ENCODE measurements at regions not wholly inside any gene's neighbourhood (a gene's known extent, or its start where the extent isn't known, plus 50 kb on each side); places are given as distances from the start of the nearest gene placed in this dataset.

DNA sequence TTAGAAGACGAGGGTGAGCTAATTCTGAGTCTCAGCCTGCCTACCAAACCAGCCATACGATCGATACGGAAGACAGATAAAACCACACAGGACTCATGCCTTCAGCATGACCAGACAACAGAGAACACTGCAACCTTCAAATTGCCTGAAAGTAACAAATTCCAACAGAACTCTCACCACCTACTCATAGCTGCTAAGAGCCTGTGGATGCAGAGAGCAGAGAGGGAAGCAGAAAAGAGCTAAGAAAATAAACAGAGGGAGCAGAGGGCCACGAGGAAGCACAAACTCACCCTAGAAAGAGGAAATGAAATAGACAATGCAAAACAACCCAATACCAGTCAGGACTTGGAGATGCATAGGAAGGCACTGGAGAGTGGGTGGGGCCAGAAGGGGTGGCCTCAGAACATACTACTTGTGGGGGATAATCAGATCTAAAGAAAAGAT lies 86.7 kb upstream of the TAS2R1 start:
- ATAC-seq, result no peak
- TF ChIP-seq ARNTL (CRISPR knock-in tag; IDR thresholded peaks at IDR 0.05) (no peak), DDIT3 (CRISPR knock-in tag; IDR thresholded peaks at IDR 0.05) (no peak), MEIS1 (CRISPR knock-in tag; IDR thresholded peaks at IDR 0.05; ENCODE audit: borderline replicate concordance) (no peak), ATRX (CRISPR knock-in tag; IDR thresholded peaks at IDR 0.05; ENCODE audit: borderline replicate concordance) (no peak), HDAC6 (IDR thresholded peaks at IDR 0.05; ENCODE audit: low read depth, low read length) (no peak), ZNF580 (CRISPR knock-in tag; IDR thresholded peaks at IDR 0.05; ENCODE audit: borderline replicate concordance, low read depth) (no peak), ZNF432 (CRISPR knock-in tag; IDR thresholded peaks at IDR 0.05; ENCODE audit: borderline replicate concordance) (no peak), PAWR (CRISPR knock-in tag; IDR thresholded peaks at IDR 0.05; ENCODE audit: borderline replicate concordance) (no peak)
- TF ChIP-seq, protein P1, sequence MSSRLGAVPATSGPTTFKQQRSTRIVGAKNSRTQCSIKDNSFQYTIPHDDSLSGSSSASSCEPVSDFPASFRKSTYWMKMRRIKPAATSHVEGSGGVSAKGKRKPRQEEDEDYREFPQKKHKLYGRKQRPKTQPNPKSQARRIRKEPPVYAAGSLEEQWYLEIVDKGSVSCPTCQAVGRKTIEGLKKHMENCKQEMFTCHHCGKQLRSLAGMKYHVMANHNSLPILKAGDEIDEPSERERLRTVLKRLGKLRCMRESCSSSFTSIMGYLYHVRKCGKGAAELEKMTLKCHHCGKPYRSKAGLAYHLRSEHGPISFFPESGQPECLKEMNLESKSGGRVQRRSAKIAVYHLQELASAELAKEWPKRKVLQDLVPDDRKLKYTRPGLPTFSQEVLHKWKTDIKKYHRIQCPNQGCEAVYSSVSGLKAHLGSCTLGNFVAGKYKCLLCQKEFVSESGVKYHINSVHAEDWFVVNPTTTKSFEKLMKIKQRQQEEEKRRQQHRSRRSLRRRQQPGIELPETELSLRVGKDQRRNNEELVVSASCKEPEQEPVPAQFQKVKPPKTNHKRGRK (CRISPR knock-in tag; IDR thresholded peaks at IDR 0.05), result no peak
- no TSS peak for BruUV-seq (replicated peaks)
- H3K27me3 ChIP-seq (ENCODE audit: control insufficient read depth in 1 of 2, insufficient read depth in 2 of 2, low read length in 2 of 2), result no peaks in the 10 kb centered on the region; a peak in 1 of 5 replicates
- CTCF ChIA-PET (ENCODE audit: low intra/inter-chr PET ratio, low total read pairs), result no interaction called here
- H3K9ac ChIP-seq (ENCODE audit: insufficient read depth, low read depth, low read length), result no peak overlapping the region
- 29% methylated on average over 5 of the region's 5 CpGs for WGBS (ENCODE audit: low lambda C conversion rate)
- no peak for DNase-seq (ENCODE audit: low spot score)
- H3K27ac ChIP-seq (ENCODE audit: extremely low read length, insufficient read depth, low read length), result no peak overlapping the region
- H3K4me2 ChIP-seq (ENCODE audit: low read depth, low read length), result no peak overlapping the region
- H3K4me1 ChIP-seq (ENCODE audit: insufficient read depth, low read length), result no peaks in the 10 kb centered on the region
- no peak for FAIRE-seq
- no peaks in the 10 kb centered on the region for H4K20me1 ChIP-seq (ENCODE audit: insufficient read depth, low read length)
- H3K36me3 ChIP-seq (replicated peaks in 1 of 2; ENCODE audit: control insufficient read depth in 1 of 2, insufficient read depth in 2 of 2, low read length in 2 of 2), result no peaks in the 10 kb centered on the region
- H3K4me3 ChIP-seq (replicated peaks in 1 of 3; ENCODE audit: insufficient read depth in 1 of 3, low read depth in 2 of 3, low read length in 3 of 3), result no peak overlapping the region
- in situ Hi-C loops (cut with HindIII; ENCODE audit: extremely low pct_ligation_motif_present, low pct_unique_long_range_greater_than_20kb), result no loop called here
- H3K9me3 ChIP-seq (ENCODE audit: low read length), result no peaks in the 10 kb centered on the region
- intact Hi-C loops (cut with micrococcal nuclease; ENCODE audit: unreplicated experiment), result no loop called here
- no peaks in the 10 kb centered on the region for H3K79me2 ChIP-seq (ENCODE audit: insufficient read depth, low read length)
- POLR2A ChIA-PET, result no interaction called here
- no peak overlapping the region for H2AFZ ChIP-seq (ENCODE audit: low read length)
